Panc1 (cell line): ENCODE measurements at regions not wholly inside any gene's neighbourhood (a gene's known extent, or its start where the extent isn't known, plus 50 kb on each side); places are given as distances from the start of the nearest gene placed in this dataset.

ENCODE experiments used
- CTCF ChIP-seq: fragments of 450-650 bp; IDR thresholded peaks from 2 replicates; pipeline ENCODE4 v1.5.1; 2017; ENCODE audit warnings: mild to moderate bottlenecking
- POLR2AphosphoS5 ChIP-seq: IDR thresholded peaks from 2 replicates; pipeline ENCODE4 v1.6.1; 2012; ENCODE audit warnings: mild to moderate bottlenecking, low read depth, low read length, moderate library complexity
- REST ChIP-seq, 2 experiments: IDR thresholded peaks; 2 replicates each; pipeline ENCODE4 v1.6.1; 2011 to 2012; ENCODE audit warnings: low read depth in 2 of 2, control low read depth in 1 of 2, low read length in 1 of 2, mild to moderate bottlenecking in 1 of 2, moderate library complexity in 1 of 2; ENCODE audit not compliant: insufficient read depth in 1 of 2
- SIN3A ChIP-seq: IDR thresholded peaks from 2 replicates; pipeline ENCODE4 v1.6.1; 2012; ENCODE audit warnings: low read depth, mild to moderate bottlenecking, low read length, moderate library complexity, borderline replicate concordance; ENCODE audit not compliant: insufficient read depth
- TCF7L2 ChIP-seq: IDR thresholded peaks from 2 replicates; pipeline ENCODE4 v1.6.1; 2011; ENCODE audit warnings: mild to moderate bottlenecking, low read depth, low read length, inconsistent platforms

GRCh38 chr3:69613286-69613685 is 126.0 kb upstream of the MITF start:
- TF ChIP-seq CTCF (no peak), SIN3A (no peak), POLR2AphosphoS5 (no peak), REST (IDR thresholded peaks at IDR 0.05; ENCODE audit: insufficient read depth in 1 of 2, low read depth in 2 of 2, low read length in 1 of 2) (no peak), TCF7L2 (no peak)
